ENCODE measurements at regions not wholly inside any gene's neighbourhood (a gene's known extent, or its start where the extent isn't known, plus 50 kb on each side); places are given as distances from the start of the nearest gene placed in this dataset.

DNA sequence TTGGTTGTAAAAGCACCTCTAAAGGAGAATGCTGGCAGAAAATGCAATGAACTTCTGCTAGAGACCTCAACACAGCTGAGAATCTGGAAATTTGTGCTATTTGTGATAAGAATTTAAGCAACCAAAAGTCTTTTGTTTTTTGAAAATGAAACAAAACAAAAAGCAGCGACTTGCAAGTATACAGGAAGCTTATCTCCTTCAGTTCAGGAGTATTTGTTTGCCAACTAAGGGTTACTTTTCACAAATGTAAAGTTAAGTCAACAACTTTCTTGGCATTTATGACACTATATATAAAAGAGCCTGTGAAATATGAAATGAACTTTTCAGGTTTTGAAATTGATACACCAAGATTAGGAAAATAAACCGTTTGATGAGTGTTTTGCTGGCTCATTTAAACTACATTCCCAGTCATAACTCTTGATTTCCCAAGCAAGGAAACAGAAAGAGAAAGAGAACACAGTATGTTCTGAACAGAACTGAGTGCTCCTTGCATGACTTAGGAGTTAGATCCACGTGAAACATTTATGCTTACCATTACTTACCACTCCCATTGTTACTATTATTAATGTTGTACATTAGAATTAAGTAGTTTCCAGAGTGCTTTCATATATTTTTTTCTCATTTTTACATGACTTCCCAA, 92.3 kb upstream of the COL8A1 start:
- TF ChIP-seq CTCF (IDR thresholded peaks at IDR 0.05; ENCODE audit: insufficient read depth, low read depth, low read length) = no peak
- no peak for TF ChIP-seq EZH2 (IDR thresholded peaks at IDR 0.05; ENCODE audit: insufficient read depth, low read length)
